MM.1S (cell line): ENCODE measurements at regions not wholly inside any gene's neighbourhood (a gene's known extent, or its start where the extent isn't known, plus 50 kb on each side); places are given as distances from the start of the nearest gene placed in this dataset.

Experiments
- EZH2 ChIP-seq: fragments of 300-600 bp; sonication (generic); optimal IDR thresholded peaks from 2 replicates; pipeline ENCODE3; 2017; ENCODE audit warnings: low read depth, mild to moderate bottlenecking, antibody characterized with exemption, low read length, mixed read lengths
- TF ChIP-seq, protein P1 (sequence below): fragments of 300-600 bp; sonication (generic); IDR thresholded peaks from 2 replicates; pipeline ENCODE4 v1.5.1; 2016; ENCODE audit warnings: antibody characterized with exemption, low read length, mixed read lengths

DNA sequence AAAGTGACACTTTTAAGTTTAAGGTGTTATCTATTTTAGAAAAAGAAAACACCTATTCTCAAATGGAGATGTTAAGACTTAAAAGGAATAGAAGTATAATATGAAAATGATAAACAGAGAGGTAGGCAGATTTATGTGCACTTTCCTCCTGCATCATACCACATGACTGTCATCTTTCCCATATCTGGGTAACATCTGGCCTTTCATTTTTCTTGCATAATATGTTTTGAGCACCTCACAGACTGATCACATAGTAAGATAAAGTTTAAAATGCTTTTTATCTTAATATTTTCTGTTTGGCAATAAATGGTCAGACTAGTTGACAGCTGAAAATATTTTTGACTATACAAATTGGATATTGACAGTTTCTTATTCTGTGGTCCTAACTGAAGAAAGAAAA lies 1852.1 kb upstream of the PIK3C3 start:
- TF ChIP-seq, protein P1, sequence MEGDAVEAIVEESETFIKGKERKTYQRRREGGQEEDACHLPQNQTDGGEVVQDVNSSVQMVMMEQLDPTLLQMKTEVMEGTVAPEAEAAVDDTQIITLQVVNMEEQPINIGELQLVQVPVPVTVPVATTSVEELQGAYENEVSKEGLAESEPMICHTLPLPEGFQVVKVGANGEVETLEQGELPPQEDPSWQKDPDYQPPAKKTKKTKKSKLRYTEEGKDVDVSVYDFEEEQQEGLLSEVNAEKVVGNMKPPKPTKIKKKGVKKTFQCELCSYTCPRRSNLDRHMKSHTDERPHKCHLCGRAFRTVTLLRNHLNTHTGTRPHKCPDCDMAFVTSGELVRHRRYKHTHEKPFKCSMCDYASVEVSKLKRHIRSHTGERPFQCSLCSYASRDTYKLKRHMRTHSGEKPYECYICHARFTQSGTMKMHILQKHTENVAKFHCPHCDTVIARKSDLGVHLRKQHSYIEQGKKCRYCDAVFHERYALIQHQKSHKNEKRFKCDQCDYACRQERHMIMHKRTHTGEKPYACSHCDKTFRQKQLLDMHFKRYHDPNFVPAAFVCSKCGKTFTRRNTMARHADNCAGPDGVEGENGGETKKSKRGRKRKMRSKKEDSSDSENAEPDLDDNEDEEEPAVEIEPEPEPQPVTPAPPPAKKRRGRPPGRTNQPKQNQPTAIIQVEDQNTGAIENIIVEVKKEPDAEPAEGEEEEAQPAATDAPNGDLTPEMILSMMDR, result no peak
- no peak for TF ChIP-seq EZH2
